GM12891 (cell line): ENCODE measurements at regions not wholly inside any gene's neighbourhood (a gene's known extent, or its start where the extent isn't known, plus 50 kb on each side); places are given as distances from the start of the nearest gene placed in this dataset.

ENCODE experiments used
- POLR2A ChIP-seq: IDR thresholded peaks from 2 replicates; pipeline ENCODE4 v1.6.1; 2011; ENCODE audit warnings: low read depth, low read length, control low read depth
- POLR2AphosphoS5 ChIP-seq: IDR thresholded peaks from 2 replicates; pipeline ENCODE4 v1.6.1; 2011; ENCODE audit warnings: low read depth, low read length, control low read depth
- TAF1 ChIP-seq: IDR thresholded peaks from 2 replicates; pipeline ENCODE4 v1.6.1; 2011; ENCODE audit warnings: low read depth, low read length, control low read depth

DNA sequence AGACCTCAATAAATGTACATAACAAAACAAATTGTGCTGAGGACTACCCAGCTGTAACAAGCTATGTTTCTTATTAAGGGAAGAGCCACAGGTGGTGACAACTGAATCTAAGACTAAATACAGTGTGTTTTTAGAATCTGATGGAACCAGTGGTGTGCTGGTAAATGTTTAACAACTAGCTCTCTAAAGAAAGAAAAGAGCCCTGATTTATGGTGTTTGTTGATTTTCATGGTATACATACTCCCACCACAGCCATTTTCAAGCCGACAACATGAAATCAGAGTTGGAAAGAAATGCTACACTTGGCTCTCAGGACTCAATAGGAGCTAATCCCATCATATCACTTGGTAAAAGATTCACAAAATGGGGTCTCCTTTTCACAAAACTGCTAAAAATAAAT, 89.8 kb upstream of the FNDC3B start:
- TF ChIP-seq POLR2A (no peak), POLR2AphosphoS5 (no peak), TAF1 (no peak)
